Right lobe of liver (tissue), 4 donors: ENCODE measurements at regions not wholly inside any gene's neighbourhood (a gene's known extent, or its start where the extent isn't known, plus 50 kb on each side); places are given as distances from the start of the nearest gene placed in this dataset.

Experiments used
- CTCF ChIP-seq, 4 donors: fragments of 200-600 bp in 3 of 4; fragments of 450-650 bp in 1 of 4; IDR thresholded peaks; one replicate each; pipeline versions ENCODE4 v1.5.1 to v1.8.0; 2016 to 2022; ENCODE audit warnings: antibody characterized with exemption in 4 of 4, mild to moderate bottlenecking in 2 of 4
- POLR2A ChIP-seq: fragments of 450-650 bp; IDR thresholded peaks from one replicate; pipeline ENCODE4 v1.6.1; 2017; ENCODE audit warnings: antibody characterized with exemption, mild to moderate bottlenecking
- donor health status: DM: no; HTN: no; CAD: no.
- donor health status: DM: no; HTN: no; CAD: no.
- donor health status: DM: no; HTN: yes; CAD: no.

GRCh38 chr22:47619631-47620030, 857.2 kb downstream of the TBC1D22A start:
- TF ChIP-seq CTCF (IDR thresholded peaks at IDR 0.05), result no peak
- no peak for TF ChIP-seq POLR2A
